Neural cell (in vitro differentiated cells): ENCODE measurements at regions not wholly inside any gene's neighbourhood (a gene's known extent, or its start where the extent isn't known, plus 50 kb on each side); places are given as distances from the start of the nearest gene placed in this dataset.
"Not testable (repeated sequence)": the region's sequence is repeated elsewhere in the genome, so short reads cannot be mapped to it uniquely, and the experiment has no call there.

Experiments
- CTCF ChIP-seq: fragments of 450-650 bp; IDR thresholded peaks from 2 replicates; pipeline ENCODE4 v1.5.1; 2014; ENCODE audit warnings: antibody characterized with exemption, mild to moderate bottlenecking, moderate library complexity; ENCODE audit not compliant: poor library complexity, severe bottlenecking
- EZH2 ChIP-seq: fragments of 200-600, 300-800 bp; shearing (Covaris generic), sonication (generic); IDR thresholded peaks from 2 replicates; pipeline ENCODE4 v1.6.1; 2014; ENCODE audit warnings: antibody characterized with exemption, low read length, borderline replicate concordance, mild to moderate bottlenecking; ENCODE audit not compliant: insufficient read depth, poor library complexity, severe bottlenecking
- MXI1 ChIP-seq: fragments of 450-650 bp; conservative IDR thresholded peaks from 2 replicates; pipeline ENCODE4 v1.6.1; 2014; ENCODE audit warnings: antibody characterized with exemption, mild to moderate bottlenecking; ENCODE audit not compliant: poor library complexity, severe bottlenecking
- RAD21 ChIP-seq: fragments of 450-650 bp; conservative IDR thresholded peaks from 2 replicates; pipeline ENCODE4 v1.6.1; 2014; ENCODE audit warnings: antibody characterized with exemption, mild to moderate bottlenecking, moderate library complexity
- REST ChIP-seq: IDR thresholded peaks from 2 replicates; pipeline ENCODE4 v1.6.1; 2012; ENCODE audit warnings: borderline replicate concordance
- SMC3 ChIP-seq: fragments of 450-650 bp; conservative IDR thresholded peaks from 2 replicates; pipeline ENCODE4 v1.6.1; 2014; ENCODE audit warnings: antibody characterized with exemption, mild to moderate bottlenecking, moderate library complexity; ENCODE audit not compliant: poor library complexity
- TAF1 ChIP-seq: IDR thresholded peaks from 2 replicates; pipeline ENCODE4 v1.6.1; 2012; ENCODE audit warnings: low read depth

- TF ChIP-seq CTCF, EZH2, TAF1, REST, MXI1, RAD21, SMC3: not testable (repeated sequence)
These were observed 79.3 kb upstream of the EDEM3 start for GRCh38 chr1:184833994-184834393.
